A549 (cell line): ENCODE measurements at regions not wholly inside any gene's neighbourhood (a gene's known extent, or its start where the extent isn't known, plus 50 kb on each side); places are given as distances from the start of the nearest gene placed in this dataset.

Experiments used
- ATAC-seq, 2 experiments: fragments of 200-7000 bp in 1 of 2; fragments of >200 bp in 1 of 2; cut with Nextera tagmentation in 1 of 2; cut with Tn5 transposase in 1 of 2; 3 replicates each; pipeline versions ENCODE4 v1.8.0 to v1.9.1; 2018 to 2020; ENCODE audit warnings: mild to moderate bottlenecking in 1 of 2, moderate library complexity in 1 of 2
- CTCF ChIA-PET: fragments of 300-600 bp; sonication (Branson Sonifier 250); formaldehyde crosslinking; extraction: SDS; loops from one replicate; lab custom pipeline; 2021; ENCODE audit warnings: antibody characterized with exemption, inconsistent platforms; lab: Yijun Ruan, JAX
- POLR2A ChIA-PET: fragments of 350-600 bp; formaldehyde crosslinking; extraction: SDS; loops from one replicate; lab custom pipeline; 2021; ENCODE audit warnings: antibody characterized with exemption, inconsistent platforms; lab: Yijun Ruan, JAX
- DNase-seq, 2 experiments: peaks; one replicate each; pipeline versions ENCODE4 v3.0.0 to v3.0.0-alpha.2; 2011 to 2016; ENCODE audit warnings: low read depth in 1 of 2, low spot score in 1 of 2
- FAIRE-seq: peaks from 2 replicates; lab custom pipeline; 2011; peaks lifted over from hg19 to GRCh38; lab: Jason Lieb, UNC
- H3K27ac ChIP-seq, 2 experiments: fragments of >200 bp; sonication (Bioruptor Twin); formaldehyde crosslinking; 3 replicates each; pipeline ENCODE4 v1.5.1; 2016 to 2017
- H3K4me1 ChIP-seq: fragments of >200 bp; sonication (Bioruptor Twin); formaldehyde crosslinking; 3 replicates; pipeline ENCODE4 v1.6.1; 2016
- H3K4me2 ChIP-seq: fragments of >200 bp; sonication (Bioruptor Twin); formaldehyde crosslinking; 3 replicates; pipeline ENCODE4 v1.6.1; 2016
- H3K4me3 ChIP-seq: fragments of >200 bp; sonication (Bioruptor Twin); formaldehyde crosslinking; 3 replicates; pipeline ENCODE4 v1.5.1; 2016
- H3K9me3 ChIP-seq: fragments of >200 bp; sonication (Bioruptor Twin); formaldehyde crosslinking; 3 replicates; pipeline ENCODE4 v1.6.1; 2016
- BCL3 ChIP-seq: fragments of >200 bp; sonication (Bioruptor Twin); formaldehyde crosslinking; IDR thresholded peaks from 3 replicates; pipeline ENCODE4 v1.6.1; 2016
- E2F6 ChIP-seq: IDR thresholded peaks from 2 replicates; pipeline ENCODE4 v1.6.1; 2012; ENCODE audit warnings: low read depth, borderline replicate concordance
- EHF ChIP-seq: fragments of 250-450 bp; sonication (Bioruptor Pico); IDR thresholded peaks from 2 replicates; pipeline ENCODE4 v1.5.0; 2020; ENCODE audit warnings: mild to moderate bottlenecking
- GATA3 ChIP-seq: IDR thresholded peaks from 2 replicates; pipeline ENCODE4 v1.6.1; 2012; ENCODE audit warnings: borderline replicate concordance
- JUN ChIP-seq, 2 experiments: fragments of >200 bp; sonication (Bioruptor Twin); formaldehyde crosslinking; IDR thresholded peaks; 2 replicates in 1 of 2; 3 replicates in 1 of 2; pipeline ENCODE4 v1.6.1; 2016 to 2017
- KDM5A ChIP-seq: fragments of 200-600 bp; sonication (generic); IDR thresholded peaks from 2 replicates; pipeline ENCODE4 v1.6.1; 2016; ENCODE audit warnings: antibody characterized with exemption, mild to moderate bottlenecking
- POLR2A ChIP-seq: IDR thresholded peaks from 2 replicates; pipeline ENCODE4 v1.6.1; 2012; ENCODE audit warnings: mild to moderate bottlenecking, low read length
- RAD21 ChIP-seq, 2 experiments: fragments of >200 bp in 1 of 2; sonication (Bioruptor Twin) in 1 of 2; formaldehyde crosslinking in 1 of 2; IDR thresholded peaks in 1 of 2; conservative IDR thresholded peaks in 1 of 2; 2 replicates in 1 of 2; 3 replicates in 1 of 2; pipeline ENCODE4 v1.6.1; 2012 to 2018; ENCODE audit warnings: inconsistent platforms in 1 of 2
- RCOR1 ChIP-seq: fragments of 150-350 bp; IDR thresholded peaks from 2 replicates; pipeline ENCODE4 v1.6.1; 2014; ENCODE audit warnings: antibody characterized with exemption, low read length, low read depth
- RFX5 ChIP-seq: fragments of 450-650 bp; IDR thresholded peaks from 2 replicates; pipeline ENCODE4 v1.7.1; 2014; ENCODE audit warnings: antibody characterized with exemption, mild to moderate bottlenecking, moderate library complexity
- RNF2 ChIP-seq: fragments of 200-600 bp; sonication (generic); IDR thresholded peaks from 2 replicates; pipeline ENCODE4 v1.6.1; 2016; ENCODE audit warnings: low read depth, mild to moderate bottlenecking, antibody characterized with exemption, moderate library complexity, borderline replicate concordance
- SMC3 ChIP-seq: fragments of >200 bp; sonication (Bioruptor Twin); formaldehyde crosslinking; IDR thresholded peaks from 3 replicates; pipeline ENCODE4 v1.6.1; 2018; ENCODE audit warnings: inconsistent platforms
- TFCP2L1 ChIP-seq: fragments of 250-450 bp; sonication (Bioruptor Pico); IDR thresholded peaks from 2 replicates; pipeline ENCODE4 v1.5.0; 2021; ENCODE audit warnings: mild to moderate bottlenecking
- TP53 ChIP-seq: fragments of 250-450 bp; sonication (Bioruptor Pico); IDR thresholded peaks from 2 replicates; pipeline ENCODE4 v1.5.0; 2021; ENCODE audit warnings: mild to moderate bottlenecking, moderate library complexity
- ZC3H11A ChIP-seq: fragments of 450-650 bp; IDR thresholded peaks from 2 replicates; pipeline ENCODE4 v1.6.1; 2014; ENCODE audit warnings: antibody characterized with exemption, mild to moderate bottlenecking
- WGBS: methylation state at CpG from one replicate; pipeline ENCODE4 v1.1.6; 2017; ENCODE audit errors: missing lambda C conversion rate; 5-methylcytosine and 5-hydroxymethylcytosine counted together
- TF ChIP-seq, protein P1 (sequence below): IDR thresholded peaks from 2 replicates; pipeline ENCODE4 v1.6.1; 2012
- TF ChIP-seq, protein P2 (sequence below): IDR thresholded peaks from 2 replicates; pipeline ENCODE4 v1.6.1; 2012
- TF ChIP-seq, protein P3 (sequence below): fragments of 200-600 bp; sonication (generic); IDR thresholded peaks from 2 replicates; pipeline ENCODE4 v1.6.1; 2016; ENCODE audit warnings: antibody characterized with exemption, mild to moderate bottlenecking, moderate library complexity

- TF ChIP-seq GATA3, result no peak
- no peak for TF ChIP-seq RFX5
Observed at GRCh38 chr2:16069663-16069932, 129.2 kb downstream of the MYCN start (continued).

- Histone ChIP-seq H3K4me2 (no peak overlapping the region), H3K9me3 (peaks cover 12% of the 10 kb centered on the region; the same call in 2 of the 3 replicates), H3K4me3 (no peak overlapping the region), H3K4me1 (no peaks in the 10 kb centered on the region), H3K27ac (no peak overlapping the region)
- WGBS, result 57% methylated on average over 3 of the region's 3 CpGs
- POLR2A ChIA-PET, result no interaction called here
- FAIRE-seq, result no peak
- no peak for DNase-seq
- CTCF ChIA-PET, result interaction anchor here (0.6 to 1.6 kb wide), 2 partner anchors 10 to 1506 kb away, joined by 3 to 4 read pairs; no protein-coding TSS in a partner anchor
- TF ChIP-seq POLR2A (no peak), JUN (IDR thresholded peaks at IDR 0.05) (no peak), BCL3 (no peak), RAD21 (conservative IDR thresholded peaks at IDR 0.05 in 1 of 2, IDR thresholded peaks at IDR 0.05 in 1 of 2) (no peak), EHF (no peak), SMC3 (no peak), TP53 (CRISPR knock-in tag) (no peak), E2F6 (no peak), RNF2 (no peak), RCOR1 (no peak)
- TF ChIP-seq, protein P1, sequence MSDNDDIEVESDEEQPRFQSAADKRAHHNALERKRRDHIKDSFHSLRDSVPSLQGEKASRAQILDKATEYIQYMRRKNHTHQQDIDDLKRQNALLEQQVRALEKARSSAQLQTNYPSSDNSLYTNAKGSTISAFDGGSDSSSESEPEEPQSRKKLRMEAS, result no peak
- no peak for ATAC-seq
Observed at GRCh38 chr2:16068552-16068940, 128.2 kb downstream of the MYCN start.

DNA sequence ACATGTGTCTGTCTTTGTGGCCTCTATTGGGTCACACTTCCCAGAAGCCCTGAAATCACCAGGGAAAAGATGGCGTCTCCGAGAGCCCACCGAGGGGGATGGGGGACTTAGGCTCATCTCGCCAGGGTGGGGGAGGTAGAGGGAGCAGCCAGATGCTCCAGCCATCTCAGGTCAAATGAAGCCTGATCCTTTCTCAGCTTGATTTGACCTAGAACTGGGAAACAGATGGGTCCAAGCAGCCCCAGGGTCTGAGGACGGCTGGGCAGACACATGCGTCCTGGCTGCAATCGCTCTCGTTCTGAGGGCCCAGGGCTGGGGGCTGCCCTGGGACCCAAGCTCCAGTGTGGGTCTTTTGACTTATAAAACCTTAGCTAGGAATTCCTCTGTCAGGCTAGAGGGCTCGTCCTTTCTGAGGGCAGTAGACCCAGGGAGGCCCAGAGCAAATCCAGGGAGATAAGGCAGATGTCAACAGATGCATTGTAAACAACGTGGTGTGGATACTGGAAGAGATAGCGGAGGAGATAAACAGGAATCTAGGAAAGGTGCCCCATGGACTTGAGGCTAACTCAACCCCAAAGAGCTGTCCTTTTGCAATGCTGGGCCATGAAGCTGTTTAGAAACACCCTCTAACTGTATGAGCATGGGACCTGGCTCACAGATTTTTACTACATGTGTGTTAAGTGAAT is 127.7 kb downstream of the MYCN start:
- DNase-seq (no peak), FAIRE-seq (no peak), ATAC-seq (no peak)
- 49% methylated on average over 10 of the region's 11 CpGs for WGBS
- H3K4me1 ChIP-seq, result no peaks in the 10 kb centered on the region
- ChIA-PET CTCF (interaction anchor here (0.7 to 1.6 kb wide), 2 partner anchors 10 to 143 kb away, joined by 3 to 4 read pairs; no protein-coding TSS in a partner anchor), POLR2A (no interaction called here)
- H3K27ac ChIP-seq, result no peak overlapping the region
- peaks cover 18% of the 10 kb centered on the region; the same call in 2 of the 3 replicates for H3K9me3 ChIP-seq
- no peak overlapping the region for H3K4me2 ChIP-seq
- no peak for TF ChIP-seq TP53 (CRISPR knock-in tag)
- TF ChIP-seq, protein P2, sequence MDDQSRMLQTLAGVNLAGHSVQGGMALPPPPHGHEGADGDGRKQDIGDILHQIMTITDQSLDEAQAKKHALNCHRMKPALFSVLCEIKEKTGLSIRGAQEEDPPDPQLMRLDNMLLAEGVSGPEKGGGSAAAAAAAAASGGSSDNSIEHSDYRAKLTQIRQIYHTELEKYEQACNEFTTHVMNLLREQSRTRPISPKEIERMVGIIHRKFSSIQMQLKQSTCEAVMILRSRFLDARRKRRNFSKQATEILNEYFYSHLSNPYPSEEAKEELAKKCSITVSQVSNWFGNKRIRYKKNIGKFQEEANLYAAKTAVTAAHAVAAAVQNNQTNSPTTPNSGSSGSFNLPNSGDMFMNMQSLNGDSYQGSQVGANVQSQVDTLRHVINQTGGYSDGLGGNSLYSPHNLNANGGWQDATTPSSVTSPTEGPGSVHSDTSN, result no peak
- no peak for TF ChIP-seq TFCP2L1 (CRISPR knock-in tag)
- TF ChIP-seq GATA3, result no peak
- no peak for TF ChIP-seq KDM5A
- H3K4me3 ChIP-seq, result no peak overlapping the region

DNA sequence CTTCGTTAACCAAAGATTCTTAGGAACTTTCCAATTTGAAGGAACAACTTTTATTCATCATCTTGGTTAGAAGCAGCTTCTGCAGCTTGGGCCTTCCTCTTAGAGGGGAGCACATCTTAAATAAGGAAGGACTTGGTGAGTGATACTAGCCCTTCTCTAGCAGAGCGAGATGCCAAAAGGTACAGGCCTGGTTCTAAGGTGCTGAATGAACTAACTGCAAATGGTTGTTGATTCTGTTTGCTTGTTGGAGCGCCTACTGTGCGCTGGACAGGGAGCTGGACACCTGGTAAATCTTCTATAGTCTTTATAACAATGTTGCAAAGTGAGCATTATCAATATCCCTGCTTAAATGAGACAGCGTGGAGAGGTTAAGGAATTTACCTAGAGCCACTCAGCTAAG is 127.1 kb downstream of the MYCN start:
- Histone ChIP-seq H3K27ac (no peak overlapping the region), H3K9me3 (peaks cover 23% of the 10 kb centered on the region; the same call in 2 of the 3 replicates), H3K4me1 (no peaks in the 10 kb centered on the region), H3K4me2 (no peak overlapping the region), H3K4me3 (no peak overlapping the region)
- WGBS, result 47% methylated on average over 5 of the region's 5 CpGs
- no peak for ATAC-seq
- FAIRE-seq, result no peak
- ChIA-PET POLR2A (no interaction called here), CTCF (interaction anchor here (0.7 to 1.6 kb wide), 2 partner anchors 9 to 144 kb away, joined by 3 to 4 read pairs; no protein-coding TSS in a partner anchor)
- TF ChIP-seq, protein P3, sequence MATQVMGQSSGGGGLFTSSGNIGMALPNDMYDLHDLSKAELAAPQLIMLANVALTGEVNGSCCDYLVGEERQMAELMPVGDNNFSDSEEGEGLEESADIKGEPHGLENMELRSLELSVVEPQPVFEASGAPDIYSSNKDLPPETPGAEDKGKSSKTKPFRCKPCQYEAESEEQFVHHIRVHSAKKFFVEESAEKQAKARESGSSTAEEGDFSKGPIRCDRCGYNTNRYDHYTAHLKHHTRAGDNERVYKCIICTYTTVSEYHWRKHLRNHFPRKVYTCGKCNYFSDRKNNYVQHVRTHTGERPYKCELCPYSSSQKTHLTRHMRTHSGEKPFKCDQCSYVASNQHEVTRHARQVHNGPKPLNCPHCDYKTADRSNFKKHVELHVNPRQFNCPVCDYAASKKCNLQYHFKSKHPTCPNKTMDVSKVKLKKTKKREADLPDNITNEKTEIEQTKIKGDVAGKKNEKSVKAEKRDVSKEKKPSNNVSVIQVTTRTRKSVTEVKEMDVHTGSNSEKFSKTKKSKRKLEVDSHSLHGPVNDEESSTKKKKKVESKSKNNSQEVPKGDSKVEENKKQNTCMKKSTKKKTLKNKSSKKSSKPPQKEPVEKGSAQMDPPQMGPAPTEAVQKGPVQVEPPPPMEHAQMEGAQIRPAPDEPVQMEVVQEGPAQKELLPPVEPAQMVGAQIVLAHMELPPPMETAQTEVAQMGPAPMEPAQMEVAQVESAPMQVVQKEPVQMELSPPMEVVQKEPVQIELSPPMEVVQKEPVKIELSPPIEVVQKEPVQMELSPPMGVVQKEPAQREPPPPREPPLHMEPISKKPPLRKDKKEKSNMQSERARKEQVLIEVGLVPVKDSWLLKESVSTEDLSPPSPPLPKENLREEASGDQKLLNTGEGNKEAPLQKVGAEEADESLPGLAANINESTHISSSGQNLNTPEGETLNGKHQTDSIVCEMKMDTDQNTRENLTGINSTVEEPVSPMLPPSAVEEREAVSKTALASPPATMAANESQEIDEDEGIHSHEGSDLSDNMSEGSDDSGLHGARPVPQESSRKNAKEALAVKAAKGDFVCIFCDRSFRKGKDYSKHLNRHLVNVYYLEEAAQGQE, result no peak
- TF ChIP-seq ZC3H11A, result no peak
- DNase-seq, result no peak
